Suprapubic skin (tissue), 3 donors: ENCODE measurements at regions not wholly inside any gene's neighbourhood (a gene's known extent, or its start where the extent isn't known, plus 50 kb on each side); places are given as distances from the start of the nearest gene placed in this dataset.

ENCODE experiments used
- POLR2A ChIP-seq, 2 donors: fragments of 450-650 bp; IDR thresholded peaks; one replicate each; pipeline ENCODE4 v1.6.1; 2017; ENCODE audit warnings: antibody characterized with exemption in 2 of 2, mild to moderate bottlenecking in 2 of 2, moderate library complexity in 2 of 2
- TF ChIP-seq, protein P1 (sequence below), 2 donors: fragments of 200-600 bp in 1 of 2; fragments of 450-650 bp in 1 of 2; sonication (generic) in 1 of 2; IDR thresholded peaks; one replicate each; pipeline ENCODE4 v1.5.1; 2016 to 2019; ENCODE audit warnings: antibody characterized with exemption in 2 of 2, mild to moderate bottlenecking in 1 of 2, moderate library complexity in 1 of 2

DNA sequence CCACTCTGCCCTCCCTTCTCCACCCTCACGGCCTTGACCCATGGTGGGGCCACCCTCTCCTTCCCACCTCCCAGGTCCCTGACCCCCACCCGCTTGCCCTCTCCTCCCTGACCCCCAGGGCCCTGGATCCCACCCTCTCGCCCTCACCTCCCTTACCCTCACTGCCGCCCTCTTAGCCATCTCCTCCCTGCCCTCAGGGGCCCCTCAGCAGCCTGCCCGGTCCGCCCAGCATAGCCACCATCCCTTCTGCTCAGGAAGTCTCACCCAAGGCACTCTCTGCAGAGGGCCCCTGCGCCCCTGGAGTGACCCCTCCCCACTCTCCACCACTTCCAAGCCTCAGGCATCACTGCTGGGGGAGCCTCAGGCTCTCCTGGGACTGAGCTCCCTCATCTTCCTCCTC, 66.3 kb downstream of the MRPL36 start:
- TF ChIP-seq, protein P1, sequence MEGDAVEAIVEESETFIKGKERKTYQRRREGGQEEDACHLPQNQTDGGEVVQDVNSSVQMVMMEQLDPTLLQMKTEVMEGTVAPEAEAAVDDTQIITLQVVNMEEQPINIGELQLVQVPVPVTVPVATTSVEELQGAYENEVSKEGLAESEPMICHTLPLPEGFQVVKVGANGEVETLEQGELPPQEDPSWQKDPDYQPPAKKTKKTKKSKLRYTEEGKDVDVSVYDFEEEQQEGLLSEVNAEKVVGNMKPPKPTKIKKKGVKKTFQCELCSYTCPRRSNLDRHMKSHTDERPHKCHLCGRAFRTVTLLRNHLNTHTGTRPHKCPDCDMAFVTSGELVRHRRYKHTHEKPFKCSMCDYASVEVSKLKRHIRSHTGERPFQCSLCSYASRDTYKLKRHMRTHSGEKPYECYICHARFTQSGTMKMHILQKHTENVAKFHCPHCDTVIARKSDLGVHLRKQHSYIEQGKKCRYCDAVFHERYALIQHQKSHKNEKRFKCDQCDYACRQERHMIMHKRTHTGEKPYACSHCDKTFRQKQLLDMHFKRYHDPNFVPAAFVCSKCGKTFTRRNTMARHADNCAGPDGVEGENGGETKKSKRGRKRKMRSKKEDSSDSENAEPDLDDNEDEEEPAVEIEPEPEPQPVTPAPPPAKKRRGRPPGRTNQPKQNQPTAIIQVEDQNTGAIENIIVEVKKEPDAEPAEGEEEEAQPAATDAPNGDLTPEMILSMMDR (IDR thresholded peaks at IDR 0.05), result no peak
- TF ChIP-seq POLR2A (IDR thresholded peaks at IDR 0.05), result no peak
